PC-9 (cell line): ENCODE measurements at regions not wholly inside any gene's neighbourhood (a gene's known extent, or its start where the extent isn't known, plus 50 kb on each side); places are given as distances from the start of the nearest gene placed in this dataset.
"Not testable (repeated sequence)": the region's sequence is repeated elsewhere in the genome, so short reads cannot be mapped to it uniquely, and the experiment has no call there.

Source experiments
- BruUV-seq: library from RNA; stranded (reverse); fragments of 400-500 nt; replicated peaks from 2 replicates; lab custom pipeline; 2021; lab: Mats Ljungman, UMichigan
- CTCF ChIA-PET: fragments of 300-600 bp; sonication (Branson Sonifier 250); formaldehyde crosslinking; loops from one replicate; lab custom pipeline; 2022; ENCODE audit warnings: antibody characterized with exemption; lab: Charles Lee
- POLR2A ChIA-PET: fragments of 300-600 bp; sonication (Branson Sonifier 250); formaldehyde crosslinking; loops from one replicate; lab custom pipeline; 2022; ENCODE audit warnings: antibody characterized with exemption; ENCODE audit not compliant: unreplicated experiment; lab: Charles Lee
- DNase-seq, 2 experiments: peaks; one replicate each; pipeline versions ENCODE4 v3.0.0 to v3.0.0-alpha.2; 2015 to 2022; ENCODE audit warnings: mixed read lengths in 1 of 2
- H2AFZ ChIP-seq: fragments of 200-600 bp; sonication (generic); 2 replicates; pipeline ENCODE4 v1.8.1; 2017; ENCODE audit warnings: antibody characterized with exemption
- H3F3A ChIP-seq: fragments of 200-600 bp; sonication (generic); 2 replicates; pipeline ENCODE4 v1.8.1; 2017; ENCODE audit warnings: antibody characterized with exemption, mild to moderate bottlenecking, low read depth; ENCODE audit not compliant: insufficient read depth
- H3K27ac ChIP-seq: fragments of 200-600 bp; sonication (generic); 2 replicates; pipeline ENCODE4 v1.6.1; 2016; ENCODE audit warnings: mixed run types
- H3K27me3 ChIP-seq: fragments of 200-600 bp; sonication (generic); 2 replicates; pipeline ENCODE4 v1.6.1; 2016; ENCODE audit warnings: low read depth, mixed run types; ENCODE audit not compliant: insufficient read depth
- H3K36me3 ChIP-seq: fragments of 200-600 bp; sonication (generic); 2 replicates; pipeline ENCODE4 v1.6.1; 2016; ENCODE audit warnings: low read depth, mixed run types
- H3K4me1 ChIP-seq: fragments of 200-600 bp; sonication (generic); replicated peaks from 2 replicates; pipeline ENCODE4 v1.6.1; 2016; ENCODE audit warnings: mixed run types; ENCODE audit not compliant: insufficient read depth
- H3K4me2 ChIP-seq: fragments of 200-600 bp; sonication (generic); 2 replicates; pipeline ENCODE4 v1.6.1; 2017; ENCODE audit warnings: mixed run types
- H3K4me3 ChIP-seq: fragments of 200-600 bp; sonication (generic); 2 replicates; pipeline ENCODE4 v1.6.1; 2016; ENCODE audit warnings: mixed run types
- H3K79me2 ChIP-seq: fragments of 200-600 bp; sonication (generic); 2 replicates; pipeline ENCODE4 v1.6.1; 2017; ENCODE audit warnings: low read depth, mixed run types
- H3K9me2 ChIP-seq: fragments of 200-600 bp; sonication (generic); 2 replicates; pipeline ENCODE4 v1.8.1; 2017; ENCODE audit warnings: mild to moderate bottlenecking; ENCODE audit not compliant: insufficient read depth
- H3K9me3 ChIP-seq: fragments of 200-600 bp; sonication (generic); 2 replicates; pipeline ENCODE4 v1.8.1; 2016; ENCODE audit warnings: low read depth; ENCODE audit not compliant: insufficient read depth
- H4K20me1 ChIP-seq: fragments of 200-600 bp; sonication (generic); 2 replicates; pipeline ENCODE4 v1.8.1; 2017; ENCODE audit not compliant: insufficient read depth
- EZH2 ChIP-seq: fragments of 200-600 bp; sonication (generic); IDR thresholded peaks from 2 replicates; pipeline ENCODE4 v1.8.0; 2017; ENCODE audit warnings: antibody characterized with exemption, low read depth
- intact Hi-C: fragments of 100-400 bp; cut with micrococcal nuclease; formaldehyde crosslinking; loops from one replicate; pipeline ENCODE4 v1.10.0; 2022; ENCODE audit not compliant: unreplicated experiment
- TF ChIP-seq, protein P1 (sequence below): fragments of 200-600 bp; sonication (generic); conservative IDR thresholded peaks from 2 replicates; pipeline ENCODE4 v1.6.1; 2017; ENCODE audit warnings: mixed run types, antibody characterized with exemption, mild to moderate bottlenecking, moderate library complexity

- no peaks in the 10 kb centered on the region for H3K79me2 ChIP-seq
- H2AFZ ChIP-seq: no peak overlapping the region
- POLR2A ChIA-PET: no interaction called here
- no peak for TF ChIP-seq EZH2
- TF ChIP-seq, protein P1, sequence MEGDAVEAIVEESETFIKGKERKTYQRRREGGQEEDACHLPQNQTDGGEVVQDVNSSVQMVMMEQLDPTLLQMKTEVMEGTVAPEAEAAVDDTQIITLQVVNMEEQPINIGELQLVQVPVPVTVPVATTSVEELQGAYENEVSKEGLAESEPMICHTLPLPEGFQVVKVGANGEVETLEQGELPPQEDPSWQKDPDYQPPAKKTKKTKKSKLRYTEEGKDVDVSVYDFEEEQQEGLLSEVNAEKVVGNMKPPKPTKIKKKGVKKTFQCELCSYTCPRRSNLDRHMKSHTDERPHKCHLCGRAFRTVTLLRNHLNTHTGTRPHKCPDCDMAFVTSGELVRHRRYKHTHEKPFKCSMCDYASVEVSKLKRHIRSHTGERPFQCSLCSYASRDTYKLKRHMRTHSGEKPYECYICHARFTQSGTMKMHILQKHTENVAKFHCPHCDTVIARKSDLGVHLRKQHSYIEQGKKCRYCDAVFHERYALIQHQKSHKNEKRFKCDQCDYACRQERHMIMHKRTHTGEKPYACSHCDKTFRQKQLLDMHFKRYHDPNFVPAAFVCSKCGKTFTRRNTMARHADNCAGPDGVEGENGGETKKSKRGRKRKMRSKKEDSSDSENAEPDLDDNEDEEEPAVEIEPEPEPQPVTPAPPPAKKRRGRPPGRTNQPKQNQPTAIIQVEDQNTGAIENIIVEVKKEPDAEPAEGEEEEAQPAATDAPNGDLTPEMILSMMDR: no peak
- no peak for DNase-seq
- no peak overlapping the region for H3K4me3 ChIP-seq
- intact Hi-C loops: no loop called here
- no peak overlapping the region for H3K27ac ChIP-seq
- no peaks in the 10 kb centered on the region for H3K9me3 ChIP-seq
- no TSS peak for BruUV-seq
- H3K4me1 ChIP-seq: no peaks in the 10 kb centered on the region
- no peak overlapping the region for H3K4me2 ChIP-seq
- H3K27me3 ChIP-seq: 0 out of 2 replicates have a peak, but pooled peaks cover 7% of the 10 kb centered on the region
- no peaks in the 10 kb centered on the region for H3F3A ChIP-seq
- H4K20me1 ChIP-seq: no peaks in the 10 kb centered on the region
- H3K36me3 ChIP-seq: no peaks in the 10 kb centered on the region
- H3K9me2 ChIP-seq: no peaks in the 10 kb centered on the region
- CTCF ChIA-PET: no interaction called here
Measured at GRCh38 chr10:121380211-121380610, 218.0 kb downstream of the FGFR2 start.

DNA sequence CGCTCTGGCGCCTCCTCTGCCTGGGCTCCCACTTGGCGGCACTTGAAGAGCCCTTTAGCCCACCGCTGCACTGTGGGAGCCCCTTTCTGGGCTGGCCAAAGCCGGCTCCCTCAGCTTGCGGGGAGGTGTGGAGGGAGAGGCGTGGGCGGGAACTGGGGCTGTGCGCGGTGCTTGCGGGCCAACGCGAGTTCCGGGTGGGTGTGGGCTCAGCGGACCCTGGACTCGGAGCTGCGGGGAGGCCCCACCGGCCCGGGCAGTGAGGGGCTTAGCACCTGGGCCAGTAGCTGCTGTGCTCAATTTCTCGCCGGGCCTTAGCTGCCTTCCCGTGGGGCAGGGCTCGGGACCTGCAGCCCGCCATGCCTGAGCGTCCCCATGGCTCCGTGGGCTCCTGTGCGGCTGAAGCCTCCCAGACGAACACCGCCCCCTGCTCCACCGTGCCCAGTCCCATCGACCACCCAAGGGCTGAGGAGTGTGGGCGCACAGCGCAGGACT is 216.2 kb downstream of the FGFR2 start:
- H3K4me3 ChIP-seq, H3K27ac ChIP-seq, H3F3A ChIP-seq, H3K9me2 ChIP-seq, CTCF ChIA-PET, H2AFZ ChIP-seq, H3K4me2 ChIP-seq, POLR2A ChIA-PET, H3K27me3 ChIP-seq, H3K9me3 ChIP-seq, BruUV-seq, H3K79me2 ChIP-seq, H3K36me3 ChIP-seq, H3K4me1 ChIP-seq, intact Hi-C loops, H4K20me1 ChIP-seq, DNase-seq: not testable (repeated sequence)

DNA sequence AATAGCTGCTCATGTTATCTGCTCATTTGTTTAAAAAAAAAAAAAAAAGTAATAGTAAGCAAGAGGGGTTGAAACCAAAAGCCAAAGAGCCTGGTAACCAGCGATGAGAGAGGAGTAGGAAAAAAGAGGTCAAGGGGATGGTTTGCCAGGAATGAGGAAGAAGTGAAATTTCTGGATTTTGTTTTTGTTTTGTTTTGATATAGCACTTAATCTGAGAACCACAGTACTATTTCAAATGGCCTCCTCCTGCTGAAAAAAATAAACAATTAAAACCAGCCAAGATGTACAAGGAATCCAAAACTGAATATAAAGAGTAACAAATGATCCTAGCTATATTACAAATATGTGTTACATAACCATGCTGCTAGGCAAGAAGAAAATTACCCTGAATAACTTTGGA is 213.1 kb downstream of the FGFR2 start:
- Histone ChIP-seq H3K4me2 (no peak overlapping the region), H3K27me3 (0 out of 2 replicates have a peak, but pooled peaks cover 7% of the 10 kb centered on the region), H3F3A (no peaks in the 10 kb centered on the region), H3K9me2 (no peaks in the 10 kb centered on the region), H3K79me2 (no peaks in the 10 kb centered on the region), H3K4me1 (no peaks in the 10 kb centered on the region), H2AFZ (no peak overlapping the region), H3K9me3 (no peaks in the 10 kb centered on the region), H3K4me3 (no peak overlapping the region), H4K20me1 (no peaks in the 10 kb centered on the region), H3K36me3 (no peaks in the 10 kb centered on the region), H3K27ac (no peak overlapping the region)
- intact Hi-C loops: no loop called here
- DNase-seq: no peak
- ChIA-PET CTCF (no interaction called here), POLR2A (no interaction called here)
- BruUV-seq: no TSS peak
- TF ChIP-seq EZH2: no peak
- TF ChIP-seq, protein P1: no peak

- Histone ChIP-seq H2AFZ (no peak overlapping the region), H3F3A (no peaks in the 10 kb centered on the region), H3K4me3 (no peak overlapping the region), H3K27me3 (peaks cover 8% of the 10 kb centered on the region), H3K9me3 (no peaks in the 10 kb centered on the region), H3K4me1 (no peaks in the 10 kb centered on the region), H3K4me2 (no peak overlapping the region), H3K36me3 (no peaks in the 10 kb centered on the region), H3K9me2 (no peaks in the 10 kb centered on the region), H3K79me2 (no peaks in the 10 kb centered on the region), H3K27ac (no peak overlapping the region), H4K20me1 (no peaks in the 10 kb centered on the region)
- intact Hi-C loops: no loop called here
- TF ChIP-seq, protein P1: no peak
- no peak for TF ChIP-seq EZH2
- no TSS peak for BruUV-seq
- ChIA-PET CTCF (no interaction called here), POLR2A (no interaction called here)
- no peak for DNase-seq
Measured at GRCh38 chr10:121392657-121393056, 205.6 kb downstream of the FGFR2 start.
